ENCODE measurements at regions not wholly inside any gene's neighbourhood (a gene's known extent, or its start where the extent isn't known, plus 50 kb on each side); places are given as distances from the start of the nearest gene placed in this dataset.

GRCh38 chr10:25707572-25707971 lies 226.5 kb upstream of the MYO3A start:
- no peak for TF ChIP-seq CTCF (IDR thresholded peaks at IDR 0.05)
- TF ChIP-seq POLR2A (IDR thresholded peaks at IDR 0.05) = no peak
- TF ChIP-seq POLR2AphosphoS5 (IDR thresholded peaks at IDR 0.05) = no peak
